GM20000 (cell line): ENCODE measurements at regions not wholly inside any gene's neighbourhood (a gene's known extent, or its start where the extent isn't known, plus 50 kb on each side); places are given as distances from the start of the nearest gene placed in this dataset.

Experiments
- DNase-seq: peaks from one replicate; pipeline ENCODE4 v3.0.0; 2012; ENCODE audit warnings: low spot score
- CTCF ChIP-seq: IDR thresholded peaks from 2 replicates; pipeline ENCODE4 v1.5.1; 2012; ENCODE audit warnings: mild to moderate bottlenecking, control low read depth; ENCODE audit errors: extremely low read depth, missing control alignments

GRCh38 chr5:68592351-68592750 lies 376.8 kb downstream of the PIK3R1 start:
- DNase-seq: no peak
- TF ChIP-seq CTCF: no peak

GRCh38 chr5:68593211-68593671 lies 377.7 kb downstream of the PIK3R1 start:
- TF ChIP-seq CTCF: no peak
- no peak for DNase-seq

DNA sequence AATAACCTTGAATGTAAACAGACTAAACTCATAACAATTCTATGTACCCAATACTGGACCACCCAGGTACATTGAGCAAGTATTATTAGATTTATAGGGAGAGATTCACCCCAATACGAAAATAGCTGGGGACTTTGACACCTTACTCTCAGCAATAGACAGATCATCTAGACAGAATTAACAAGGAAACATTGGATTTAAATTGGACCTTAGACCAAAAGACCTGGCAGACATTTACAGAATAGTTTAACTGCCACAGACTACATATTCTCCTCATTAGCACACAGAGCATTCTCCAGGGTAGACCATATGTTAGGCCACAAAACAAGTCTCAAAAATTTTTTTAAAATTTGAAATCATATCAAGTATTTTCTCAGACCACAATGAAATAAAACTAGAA lies 397.4 kb downstream of the PIK3R1 start:
- no peak for TF ChIP-seq CTCF
- DNase-seq: no peak

- DNase-seq: no peak
- TF ChIP-seq CTCF: no peak
These were observed 402.9 kb downstream of the PIK3R1 start for GRCh38 chr5:68618501-68618900.

DNA sequence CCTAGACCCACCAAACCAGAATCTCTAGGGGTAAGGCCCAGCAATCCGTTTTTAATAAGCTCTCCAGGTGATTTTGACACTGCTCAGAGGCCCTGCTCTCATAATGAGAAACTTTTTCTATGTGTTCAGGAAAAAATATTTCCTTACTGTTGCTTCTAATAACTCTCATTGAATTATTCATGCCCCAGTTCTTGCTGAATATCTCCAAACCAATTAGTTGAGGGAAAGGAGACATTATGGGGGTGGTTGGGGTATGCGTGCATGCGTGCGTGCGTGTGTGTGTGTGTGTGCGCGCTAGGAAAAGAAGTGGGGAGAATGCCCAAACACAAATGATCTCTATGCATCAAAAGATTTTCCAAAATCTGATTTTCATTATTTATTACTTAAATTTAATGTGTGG lies 411.4 kb downstream of the PIK3R1 start:
- no peak for DNase-seq
- TF ChIP-seq CTCF: no peak

GRCh38 chr5:68628082-68628814 lies 412.7 kb downstream of the PIK3R1 start:
- no peak for DNase-seq
- TF ChIP-seq CTCF: no peak

- TF ChIP-seq CTCF: no peak
- DNase-seq: no peak
These were observed 414.8 kb downstream of the PIK3R1 start for GRCh38 chr5:68630354-68630753.
